Left kidney (tissue), 1 donor: ENCODE measurements at regions not wholly inside any gene's neighbourhood (a gene's known extent, or its start where the extent isn't known, plus 50 kb on each side); places are given as distances from the start of the nearest gene placed in this dataset.

Source experiments
- DNase-seq: peaks from one replicate; pipeline ENCODE4 v3.0.0-alpha.2; 2013

GRCh38 chr15:79230766-79231165, 51.8 kb upstream of the ANKRD34C start:
- no peak for DNase-seq

DNA sequence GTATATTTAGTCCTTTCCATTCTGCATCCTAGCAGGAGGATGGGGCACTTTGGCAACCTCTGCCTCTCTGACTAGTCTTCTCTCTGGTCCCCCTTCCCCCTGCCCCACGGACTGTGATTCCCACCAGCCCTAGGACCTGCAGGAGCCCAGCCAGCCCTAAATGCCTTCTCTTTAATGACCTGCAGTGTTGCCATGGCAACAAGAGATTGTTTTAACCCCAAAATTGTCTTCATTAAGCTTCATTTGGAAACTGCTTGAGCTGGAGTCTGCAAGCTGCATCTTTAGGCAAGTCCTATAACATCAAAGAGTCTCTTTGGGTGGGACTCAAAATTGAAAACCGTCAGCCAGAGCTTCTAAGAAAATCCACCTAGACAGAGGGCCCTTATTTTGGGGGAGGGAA, 59.7 kb upstream of the ANKRD34C start:
- no peak for DNase-seq

DNA sequence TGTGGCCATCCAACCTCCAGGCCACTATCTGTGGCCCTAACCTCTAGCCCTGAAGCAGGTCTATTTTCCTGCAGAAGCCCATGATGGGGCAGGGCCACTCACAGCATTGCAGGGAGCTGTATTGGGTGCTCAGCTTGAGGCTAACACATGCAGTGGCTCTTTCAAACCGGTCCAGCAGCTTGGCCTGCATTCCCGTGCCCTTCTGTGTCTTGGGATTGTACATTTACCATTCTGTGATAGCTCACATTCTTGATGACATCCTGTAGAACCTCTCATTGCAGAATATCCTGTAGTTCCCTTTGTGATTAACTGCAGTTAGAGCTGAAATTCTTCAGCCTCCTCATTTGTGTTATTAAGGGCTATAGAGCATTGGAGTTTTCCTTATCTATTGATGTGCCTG, 60.8 kb upstream of the ANKRD34C start:
- no peak for DNase-seq

DNA sequence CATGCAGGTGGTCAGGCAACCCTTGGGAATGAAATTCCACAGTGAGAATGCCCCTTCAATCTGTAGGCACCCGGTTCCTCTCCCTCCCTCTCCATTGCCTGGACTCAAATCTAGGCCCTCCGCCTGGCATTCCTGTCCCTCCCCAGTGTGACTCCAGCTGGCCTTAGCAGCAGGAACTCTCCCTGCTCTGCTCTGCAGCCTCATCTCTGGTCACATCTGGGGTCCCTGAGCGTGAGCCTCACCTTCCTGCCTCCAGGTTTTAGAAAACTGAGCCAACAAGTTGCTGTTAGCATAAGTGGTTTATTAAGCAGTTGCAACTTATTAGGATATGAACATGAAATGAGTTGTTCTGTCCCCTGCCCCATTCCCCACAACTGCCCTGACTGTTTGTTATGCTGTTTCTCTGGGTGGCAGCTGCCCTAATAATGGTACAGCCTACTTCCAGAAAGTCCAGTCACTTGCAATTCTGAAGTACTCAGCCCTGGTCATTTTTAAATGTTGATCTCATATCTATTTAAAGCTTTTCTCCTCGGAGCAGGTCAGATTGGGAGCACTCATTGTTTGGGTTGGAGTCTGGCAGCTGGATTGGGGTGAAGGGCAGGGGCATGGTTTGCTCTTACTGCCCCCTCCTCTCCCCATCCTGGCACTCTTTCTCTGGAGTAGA, 63.0 kb upstream of the ANKRD34C start:
- no peak for DNase-seq

GRCh38 chr15:79218588-79219200, 63.8 kb upstream of the ANKRD34C start:
- no peak for DNase-seq

DNA sequence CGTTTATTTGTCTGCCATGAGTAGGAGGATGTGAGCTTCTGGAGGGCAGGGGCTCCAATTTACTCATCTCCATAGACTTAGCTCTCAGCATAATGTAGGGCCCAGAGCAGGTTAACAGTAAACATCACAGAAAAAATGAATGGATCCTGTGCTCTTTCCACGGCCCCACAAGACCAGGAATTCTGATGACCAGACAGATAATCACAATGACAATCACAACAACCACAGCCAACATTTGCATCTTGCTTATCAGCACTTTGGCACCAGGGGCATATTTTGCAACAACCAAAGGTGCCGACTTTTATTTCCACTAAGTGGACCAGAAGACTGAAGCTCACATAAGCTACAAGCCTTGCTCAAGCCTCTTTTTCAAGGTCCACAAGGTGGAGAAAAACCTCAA, 68.9 kb upstream of the ANKRD34C start:
- DNase-seq, result no peak

DNA sequence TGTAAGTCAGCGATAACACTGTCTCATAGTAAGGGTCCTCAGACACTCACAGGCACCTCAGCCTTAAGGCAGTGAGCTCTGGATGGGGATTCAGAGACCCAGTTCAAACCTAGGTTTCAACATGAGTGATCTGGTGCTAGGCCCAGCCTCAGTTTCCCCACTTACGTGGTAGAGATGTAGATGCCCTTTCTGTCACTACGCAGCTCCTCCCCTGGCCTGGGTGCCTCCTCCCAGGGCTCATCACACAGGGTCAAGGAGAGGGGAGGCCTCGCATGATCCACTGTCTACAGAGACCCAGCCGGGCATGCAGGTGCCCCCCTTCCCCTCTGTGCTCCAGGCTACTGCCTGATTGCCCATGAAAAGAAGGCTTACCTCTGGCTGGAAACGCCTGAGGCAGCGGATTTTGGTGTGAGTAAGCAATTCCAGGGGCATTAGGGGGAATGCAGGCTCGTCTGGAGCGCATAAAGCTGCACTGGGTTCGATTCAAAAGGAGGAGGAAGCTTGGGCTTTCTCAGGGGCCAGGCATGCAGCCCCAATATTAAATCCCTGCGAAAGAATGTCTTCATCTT, 69.8 kb upstream of the ANKRD34C start:
- no peak for DNase-seq

GRCh38 chr15:79211481-79211880, 71.0 kb upstream of the ANKRD34C start:
- no peak for DNase-seq

DNA sequence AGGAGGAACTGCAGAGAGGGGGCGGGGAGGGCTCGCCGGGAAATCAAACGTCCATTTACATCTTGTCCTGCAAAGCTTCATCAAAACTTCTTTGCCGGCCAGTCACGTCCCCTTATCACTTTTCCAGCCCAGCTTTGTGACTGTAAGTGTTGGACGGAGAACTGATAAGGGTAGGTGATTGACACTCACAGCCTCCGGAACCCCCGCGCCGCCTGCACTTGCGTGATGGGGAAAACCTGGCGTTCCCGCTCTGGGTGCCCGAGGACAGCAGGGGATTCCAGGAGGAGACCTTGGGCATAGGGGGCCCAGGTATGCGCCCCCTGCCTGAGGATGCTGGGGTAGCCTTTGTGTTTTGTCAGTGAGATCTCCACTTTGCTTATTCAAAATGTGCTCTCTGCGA, 72.8 kb upstream of the ANKRD34C start:
- DNase-seq, result no peak

GRCh38 chr15:79209116-79209515, 73.4 kb upstream of the ANKRD34C start:
- no peak for DNase-seq

GRCh38 chr15:79208179-79208578, 74.3 kb upstream of the ANKRD34C start:
- DNase-seq, result no peak

DNA sequence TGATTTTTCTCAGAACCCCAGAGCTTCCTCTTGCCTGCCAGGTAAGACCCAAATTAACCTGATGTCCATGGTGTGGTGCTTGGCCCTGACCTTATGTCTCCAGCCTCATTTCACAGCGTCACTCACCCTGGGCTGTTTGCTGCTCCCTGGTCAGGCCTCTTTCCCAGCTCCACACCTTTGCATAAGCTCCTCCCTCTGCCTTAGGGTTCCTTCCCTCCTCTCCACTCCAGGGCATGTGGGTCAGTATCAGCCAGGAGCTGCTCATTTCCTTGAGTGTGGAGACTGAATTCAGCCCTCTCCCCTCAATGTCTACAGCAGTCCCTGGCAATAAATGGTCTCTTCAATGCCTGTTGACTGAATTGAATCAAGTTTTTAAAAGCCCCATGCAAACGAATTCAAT, 75.6 kb upstream of the ANKRD34C start:
- DNase-seq, result no peak

- DNase-seq, result no peak
Measured at GRCh38 chr15:79204886-79205675, 77.4 kb upstream of the ANKRD34C start.

- DNase-seq, result no peak
Measured at GRCh38 chr15:79198461-79198860, 84.1 kb upstream of the ANKRD34C start.

- no peak for DNase-seq
Measured at GRCh38 chr15:79197285-79197684, 85.2 kb upstream of the ANKRD34C start.

- no peak for DNase-seq
Measured at GRCh38 chr15:79195802-79196201, 86.7 kb upstream of the ANKRD34C start.

- no peak for DNase-seq
Measured at GRCh38 chr15:79195239-79195638, 87.3 kb upstream of the ANKRD34C start.

GRCh38 chr15:79194386-79194785, 88.1 kb upstream of the ANKRD34C start:
- no peak for DNase-seq

- no peak for DNase-seq
Measured at GRCh38 chr15:79193549-79193948, 89.0 kb upstream of the ANKRD34C start.

GRCh38 chr15:79193103-79193502, 89.4 kb upstream of the ANKRD34C start:
- DNase-seq, result no peak

DNA sequence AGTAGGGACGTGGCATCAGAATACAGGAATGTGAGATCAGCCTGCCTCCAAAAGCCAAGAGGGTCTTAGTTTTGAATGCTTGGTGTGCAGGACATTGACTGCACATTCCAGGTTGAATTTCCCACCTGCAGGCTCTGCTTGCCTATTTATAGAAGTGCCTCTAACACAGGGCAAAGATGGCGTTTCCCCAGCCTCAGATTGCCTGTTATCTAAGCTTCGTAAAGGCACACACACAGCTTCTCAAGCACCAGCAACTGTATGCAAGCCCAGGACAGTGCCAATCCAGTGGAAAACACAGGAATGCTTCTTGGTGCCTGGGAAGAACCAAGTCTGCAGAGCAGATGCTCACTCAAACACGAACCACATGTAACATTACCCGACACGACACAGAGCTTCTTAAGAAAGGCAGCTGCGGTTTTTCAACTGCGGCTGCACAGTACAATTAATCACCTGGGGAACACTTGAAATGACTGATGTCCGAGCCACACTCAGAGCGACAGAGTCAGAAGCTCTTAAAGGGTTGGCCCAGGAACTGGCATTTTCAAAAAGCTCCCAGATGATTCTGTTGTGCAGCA, 90.0 kb upstream of the ANKRD34C start:
- no peak for DNase-seq

- no peak for DNase-seq
Measured at GRCh38 chr15:79190093-79190492, 92.4 kb upstream of the ANKRD34C start.

DNA sequence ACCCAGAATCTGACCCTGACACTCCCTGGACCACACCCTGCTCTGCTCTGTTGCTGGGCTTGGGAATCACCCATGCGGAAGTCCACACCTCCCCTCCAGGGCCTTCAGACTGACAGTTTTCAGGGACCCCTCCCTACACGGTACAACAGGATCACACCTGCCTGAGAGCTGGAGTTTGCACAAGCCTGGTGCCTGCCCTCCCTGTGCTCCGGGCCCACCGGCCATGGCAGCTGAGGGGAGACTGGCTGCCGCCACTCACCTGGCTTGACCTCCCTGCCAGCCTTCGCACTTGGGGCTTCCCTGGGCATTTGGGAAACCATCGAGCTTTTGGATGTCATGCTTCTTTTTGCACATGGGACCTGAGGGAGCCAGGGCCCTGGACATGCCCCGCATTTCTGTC, 95.9 kb upstream of the ANKRD34C start:
- no peak for DNase-seq
